A549 (cell line): ENCODE measurements at regions not wholly inside any gene's neighbourhood (a gene's known extent, or its start where the extent isn't known, plus 50 kb on each side); places are given as distances from the start of the nearest gene placed in this dataset.

Experiments
- ATAC-seq, 2 experiments: fragments of 200-7000 bp in 1 of 2; fragments of >200 bp in 1 of 2; cut with Nextera tagmentation in 1 of 2; cut with Tn5 transposase in 1 of 2; 3 replicates each; pipeline versions ENCODE4 v1.8.0 to v1.9.1; 2018 to 2020; ENCODE audit warnings: mild to moderate bottlenecking in 1 of 2, moderate library complexity in 1 of 2
- CTCF ChIA-PET: fragments of 300-600 bp; sonication (Branson Sonifier 250); formaldehyde crosslinking; extraction: SDS; loops from one replicate; lab custom pipeline; 2021; ENCODE audit warnings: antibody characterized with exemption, inconsistent platforms; lab: Yijun Ruan, JAX
- POLR2A ChIA-PET: fragments of 350-600 bp; formaldehyde crosslinking; extraction: SDS; loops from one replicate; lab custom pipeline; 2021; ENCODE audit warnings: antibody characterized with exemption, inconsistent platforms; lab: Yijun Ruan, JAX
- DNase-seq, 2 experiments: peaks; one replicate each; pipeline versions ENCODE4 v3.0.0 to v3.0.0-alpha.2; 2011 to 2016; ENCODE audit warnings: low read depth in 1 of 2, low spot score in 1 of 2
- FAIRE-seq: peaks from 2 replicates; lab custom pipeline; 2011; peaks lifted over from hg19 to GRCh38; lab: Jason Lieb, UNC
- H3K27ac ChIP-seq, 2 experiments: fragments of >200 bp; sonication (Bioruptor Twin); formaldehyde crosslinking; 3 replicates each; pipeline ENCODE4 v1.5.1; 2016 to 2017
- H3K4me1 ChIP-seq: fragments of >200 bp; sonication (Bioruptor Twin); formaldehyde crosslinking; 3 replicates; pipeline ENCODE4 v1.6.1; 2016
- H3K4me2 ChIP-seq: fragments of >200 bp; sonication (Bioruptor Twin); formaldehyde crosslinking; 3 replicates; pipeline ENCODE4 v1.6.1; 2016
- H3K4me3 ChIP-seq: fragments of >200 bp; sonication (Bioruptor Twin); formaldehyde crosslinking; 3 replicates; pipeline ENCODE4 v1.5.1; 2016
- H3K9me3 ChIP-seq: fragments of >200 bp; sonication (Bioruptor Twin); formaldehyde crosslinking; 3 replicates; pipeline ENCODE4 v1.6.1; 2016
- ATOH8 ChIP-seq: fragments of 250-450 bp; sonication (Bioruptor Pico); IDR thresholded peaks from 2 replicates; pipeline ENCODE4 v1.5.0; 2020; ENCODE audit warnings: low read depth, mild to moderate bottlenecking, moderate library complexity
- CBX2 ChIP-seq: fragments of 200-600 bp; sonication (generic); IDR thresholded peaks from 2 replicates; pipeline ENCODE4 v1.6.1; 2016; ENCODE audit warnings: low read depth, mild to moderate bottlenecking, borderline replicate concordance
- CEBPB ChIP-seq, 2 experiments: fragments of >200 bp in 1 of 2; sonication (Bioruptor Twin) in 1 of 2; formaldehyde crosslinking in 1 of 2; IDR thresholded peaks; 2 replicates each; pipeline ENCODE4 v1.6.1; 2012 to 2016
- EHF ChIP-seq: fragments of 250-450 bp; sonication (Bioruptor Pico); IDR thresholded peaks from 2 replicates; pipeline ENCODE4 v1.5.0; 2020; ENCODE audit warnings: mild to moderate bottlenecking
- EHMT2 ChIP-seq: fragments of 200-600 bp; sonication (generic); IDR thresholded peaks from 2 replicates; pipeline ENCODE4 v1.6.1; 2016; ENCODE audit warnings: antibody characterized with exemption, low read depth, mild to moderate bottlenecking, moderate library complexity
- EP300 ChIP-seq, 2 experiments: fragments of >200 bp; sonication (Bioruptor Twin); formaldehyde crosslinking; IDR thresholded peaks; 2 replicates in 1 of 2; 3 replicates in 1 of 2; pipeline ENCODE4 v1.6.1; 2016 to 2017
- FOSB ChIP-seq: fragments of 250-450 bp; sonication (Bioruptor Pico); IDR thresholded peaks from 2 replicates; pipeline ENCODE4 v1.5.0; 2020; ENCODE audit warnings: mild to moderate bottlenecking, moderate library complexity
- HES2 ChIP-seq: fragments of >200 bp; sonication (Bioruptor Twin); formaldehyde crosslinking; IDR thresholded peaks from 2 replicates; pipeline ENCODE4 v1.6.1; 2016
- HEYL ChIP-seq: fragments of 250-450 bp; sonication (Bioruptor Pico); IDR thresholded peaks from 2 replicates; pipeline ENCODE4 v1.8.0; 2021; ENCODE audit warnings: mild to moderate bottlenecking, moderate library complexity
- HOXA7 ChIP-seq: fragments of 250-450 bp; sonication (Bioruptor Pico); IDR thresholded peaks from 2 replicates; pipeline ENCODE4 v1.5.0; 2020; ENCODE audit warnings: mild to moderate bottlenecking, moderate library complexity
- HOXB5 ChIP-seq: fragments of 250-450 bp; sonication (Bioruptor Pico); IDR thresholded peaks from 2 replicates; pipeline ENCODE4 v1.5.0; 2020; ENCODE audit warnings: mild to moderate bottlenecking, moderate library complexity
- JUNB ChIP-seq: fragments of >200 bp; sonication (Bioruptor Twin); formaldehyde crosslinking; IDR thresholded peaks from 2 replicates; pipeline ENCODE4 v1.6.1; 2016
- MYC ChIP-seq: IDR thresholded peaks from 2 replicates; pipeline ENCODE4 v1.6.1; 2012; ENCODE audit warnings: mild to moderate bottlenecking, inconsistent platforms, low read length, improper control_type of control experiment, borderline replicate concordance
- NR3C1 ChIP-seq: fragments of >200 bp; sonication (Bioruptor Twin); formaldehyde crosslinking; IDR thresholded peaks from 3 replicates; pipeline ENCODE4 v1.6.1; 2017
- PBX3 ChIP-seq: IDR thresholded peaks from 2 replicates; pipeline ENCODE4 v1.6.1; 2012
- REST ChIP-seq: fragments of 200-600 bp; sonication (generic); IDR thresholded peaks from 2 replicates; pipeline ENCODE4 v1.6.1; 2016; ENCODE audit warnings: antibody characterized with exemption, mild to moderate bottlenecking, moderate library complexity
- RNF2 ChIP-seq: fragments of 200-600 bp; sonication (generic); IDR thresholded peaks from 2 replicates; pipeline ENCODE4 v1.6.1; 2016; ENCODE audit warnings: low read depth, mild to moderate bottlenecking, antibody characterized with exemption, moderate library complexity, borderline replicate concordance
- USF2 ChIP-seq: fragments of 450-650 bp; IDR thresholded peaks from 2 replicates; pipeline ENCODE4 v1.6.1; 2014; ENCODE audit warnings: antibody characterized with exemption
- ZC3H11A ChIP-seq: fragments of 450-650 bp; IDR thresholded peaks from 2 replicates; pipeline ENCODE4 v1.6.1; 2014; ENCODE audit warnings: antibody characterized with exemption, mild to moderate bottlenecking
- ZFP36 ChIP-seq: fragments of 450-650 bp; IDR thresholded peaks from 2 replicates; pipeline ENCODE4 v1.6.1; 2014; ENCODE audit warnings: borderline replicate concordance; ENCODE audit not compliant: partially characterized antibody
- ZNF302 ChIP-seq: fragments of 250-450 bp; sonication (Bioruptor Pico); IDR thresholded peaks from 2 replicates; pipeline ENCODE4 v1.9.0; 2021; ENCODE audit warnings: inconsistent platforms, mild to moderate bottlenecking, moderate library complexity
- ZSCAN20 ChIP-seq: fragments of 250-450 bp; sonication (Bioruptor Pico); IDR thresholded peaks from 2 replicates; pipeline ENCODE4 v1.8.0; 2022; ENCODE audit warnings: mild to moderate bottlenecking, moderate library complexity
- WGBS: methylation state at CpG from one replicate; pipeline ENCODE4 v1.1.6; 2017; ENCODE audit errors: missing lambda C conversion rate; 5-methylcytosine and 5-hydroxymethylcytosine counted together

GRCh38 chr2:212727751-212728150, 189.1 kb upstream of the ERBB4 start (continued):
- no peak for TF ChIP-seq MYC

- no peak overlapping the region for H3K4me2 ChIP-seq
- no peaks in the 10 kb centered on the region for H3K4me1 ChIP-seq
- no peak overlapping the region for H3K4me3 ChIP-seq
- WGBS, result 0% methylated on average over 2 of the region's 2 CpGs
- no peak overlapping the region for H3K27ac ChIP-seq
- CTCF ChIA-PET, result no interaction called here
- FAIRE-seq (no peak), DNase-seq (no peak), ATAC-seq (no peak)
- TF ChIP-seq RNF2, result no peak
- no peaks in the 10 kb centered on the region for H3K9me3 ChIP-seq
- POLR2A ChIA-PET, result no interaction called here
Measured at GRCh38 chr2:212726403-212726802, 187.8 kb upstream of the ERBB4 start.

GRCh38 chr2:212725180-212725579, 186.6 kb upstream of the ERBB4 start:
- ATAC-seq, result no peak
- TF ChIP-seq NR3C1 (no peak), PBX3 (no peak), EP300 (IDR thresholded peaks at IDR 0.05) (no peak), ZSCAN20 (no peak), ZC3H11A (no peak), HES2 (no peak), HEYL (CRISPR knock-in tag) (no peak), REST (no peak), FOSB (CRISPR knock-in tag) (no peak), EHMT2 (no peak)
- POLR2A ChIA-PET, result no interaction called here
- DNase-seq, result no peak
- no peak overlapping the region for H3K4me3 ChIP-seq
- H3K27ac ChIP-seq, result no peak overlapping the region
- WGBS, result 48% methylated on average over 4 of the region's 4 CpGs
- H3K9me3 ChIP-seq, result no peaks in the 10 kb centered on the region
- no peak for FAIRE-seq
- H3K4me1 ChIP-seq, result no peaks in the 10 kb centered on the region
- CTCF ChIA-PET, result no interaction called here
- no peak overlapping the region for H3K4me2 ChIP-seq

- ATAC-seq (no peak), DNase-seq (no peak), FAIRE-seq (no peak)
- WGBS, result 74% methylated on average over 1 of the region's 1 CpG
- TF ChIP-seq HOXA7 (CRISPR knock-in tag) (no peak), ZFP36 (no peak), CEBPB (IDR thresholded peaks at IDR 0.05) (no peak), JUNB (no peak), CBX2 (no peak), ZNF302 (CRISPR knock-in tag) (no peak), USF2 (no peak), ATOH8 (CRISPR knock-in tag) (no peak), EHF (CRISPR knock-in tag) (no peak), HOXB5 (CRISPR knock-in tag) (no peak)
- no peak overlapping the region for H3K27ac ChIP-seq
- H3K9me3 ChIP-seq, result no peaks in the 10 kb centered on the region
- H3K4me3 ChIP-seq, result no peak overlapping the region
- POLR2A ChIA-PET, result no interaction called here
- CTCF ChIA-PET, result no interaction called here
- no peak overlapping the region for H3K4me2 ChIP-seq
- no peaks in the 10 kb centered on the region for H3K4me1 ChIP-seq
Measured at GRCh38 chr2:212723226-212723625, 184.6 kb upstream of the ERBB4 start.
